GM18907 (cell line): ENCODE measurements at regions not wholly inside any gene's neighbourhood (a gene's known extent, or its start where the extent isn't known, plus 50 kb on each side); places are given as distances from the start of the nearest gene placed in this dataset.
A peak's percentile ranks its signal among the peaks of the same experiment; 100 is the strongest.
"Not testable (repeated sequence)": the region's sequence is repeated elsewhere in the genome, so short reads cannot be mapped to it uniquely, and the experiment has no call there.

ENCODE experiments used
- ATAC-seq: cut with Tn5 transposase; IDR thresholded peaks from one replicate; pipeline ENCODE4 v1.9.1; 2021; ENCODE audit warnings: mild to moderate bottlenecking, moderate library complexity; ENCODE audit not compliant: unreplicated experiment

DNA sequence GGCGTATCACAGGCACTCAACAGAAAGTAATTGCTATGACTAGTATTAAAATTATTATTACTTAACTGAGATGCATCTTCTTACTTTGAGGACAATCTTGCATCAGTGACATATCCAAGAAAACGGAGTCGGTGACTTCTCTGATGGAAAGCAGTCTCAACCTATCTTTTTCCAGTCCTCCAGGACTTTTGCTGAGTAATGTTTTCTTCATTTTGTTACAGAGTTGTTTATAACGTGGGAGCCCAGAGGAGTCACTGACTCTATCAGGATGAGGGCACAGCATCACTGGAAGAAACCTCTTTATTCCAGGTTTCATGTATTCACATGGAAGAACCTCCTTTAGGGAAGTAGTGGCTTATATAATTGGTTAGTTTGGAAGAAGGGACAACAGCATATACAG is 51.5 kb upstream of the MELK start:
- no peak for ATAC-seq

DNA sequence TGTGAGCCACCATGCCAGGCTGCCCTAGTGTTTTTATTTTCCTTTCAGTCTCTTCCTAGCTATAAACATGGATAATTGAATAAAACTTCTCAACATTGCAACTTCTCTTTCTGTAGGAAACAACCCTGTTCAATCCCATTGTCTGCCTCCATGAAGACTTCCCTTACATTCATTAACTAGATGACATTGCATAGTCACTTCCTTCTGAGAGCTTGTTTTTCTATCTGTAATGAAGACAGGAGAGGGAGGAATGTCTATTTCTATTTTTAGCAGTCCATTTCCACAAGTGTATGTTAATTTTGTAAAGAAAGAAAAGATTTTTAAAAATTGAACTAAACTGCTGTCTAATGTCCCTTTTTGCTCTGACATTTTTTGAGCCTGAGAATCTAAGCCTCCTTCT is 55.6 kb upstream of the MELK start:
- ATAC-seq, result no peak

DNA sequence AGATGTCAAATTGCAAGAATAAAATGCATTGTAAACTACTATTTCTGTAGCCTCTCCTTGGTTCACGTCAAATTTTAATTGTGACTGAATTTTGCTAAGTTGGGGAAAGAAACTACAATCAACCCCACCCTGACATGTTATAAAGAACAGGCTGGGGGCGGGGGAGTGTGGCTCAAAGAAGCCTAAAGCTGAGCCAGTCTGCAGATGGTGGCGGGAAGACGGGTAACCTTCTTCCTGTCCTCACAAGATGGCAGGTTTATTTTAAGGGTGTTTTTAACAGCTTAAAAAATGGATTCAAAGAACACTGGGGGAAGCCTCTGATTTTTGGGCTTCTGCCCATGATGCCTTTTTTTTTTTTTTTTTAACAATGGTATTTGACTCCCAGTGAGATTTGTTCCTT is 68.5 kb upstream of the MELK start:
- ATAC-seq, result no peak

DNA sequence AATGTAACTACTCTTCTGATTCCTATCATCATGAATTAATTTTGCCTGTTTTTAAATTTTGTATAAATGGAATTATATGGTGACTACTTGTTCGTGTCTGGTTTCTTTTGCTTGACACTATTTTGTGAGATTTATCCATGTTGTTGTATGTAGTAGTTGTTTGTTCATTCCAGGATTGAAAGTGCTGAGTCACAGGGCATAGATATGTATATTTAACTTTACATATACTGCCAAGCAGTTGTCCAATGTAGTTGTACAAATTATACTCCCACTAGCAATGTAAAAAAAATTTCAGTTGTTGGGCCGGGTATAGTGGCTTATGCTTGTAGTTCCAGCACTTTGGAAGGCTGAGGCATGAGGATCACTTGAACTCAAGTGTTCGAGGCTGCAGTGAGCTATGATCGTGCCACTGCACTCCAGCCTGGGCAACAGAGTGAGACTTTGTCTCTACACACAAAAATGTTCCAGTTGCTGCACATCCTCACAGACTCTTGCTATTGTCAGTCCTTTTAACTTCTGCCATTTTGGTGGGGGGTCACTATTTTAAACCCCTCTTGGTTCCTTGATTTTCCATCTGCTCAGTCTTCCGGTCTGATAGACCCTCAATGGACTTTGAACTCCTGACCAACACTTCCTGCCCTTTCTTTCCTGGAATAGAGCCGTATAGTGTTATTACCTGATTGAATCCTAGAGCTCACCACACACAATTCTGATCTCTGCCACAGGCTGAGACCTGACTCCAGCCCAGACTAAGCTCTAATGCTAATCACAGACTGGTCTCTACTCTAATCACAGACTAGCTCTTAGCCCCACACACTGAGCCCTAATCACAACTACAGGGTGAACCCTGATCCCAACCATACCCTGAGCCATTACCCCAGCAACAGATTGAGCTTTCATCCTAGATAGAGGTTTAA is 69.3 kb upstream of the MELK start:
- ATAC-seq, result no peak

DNA sequence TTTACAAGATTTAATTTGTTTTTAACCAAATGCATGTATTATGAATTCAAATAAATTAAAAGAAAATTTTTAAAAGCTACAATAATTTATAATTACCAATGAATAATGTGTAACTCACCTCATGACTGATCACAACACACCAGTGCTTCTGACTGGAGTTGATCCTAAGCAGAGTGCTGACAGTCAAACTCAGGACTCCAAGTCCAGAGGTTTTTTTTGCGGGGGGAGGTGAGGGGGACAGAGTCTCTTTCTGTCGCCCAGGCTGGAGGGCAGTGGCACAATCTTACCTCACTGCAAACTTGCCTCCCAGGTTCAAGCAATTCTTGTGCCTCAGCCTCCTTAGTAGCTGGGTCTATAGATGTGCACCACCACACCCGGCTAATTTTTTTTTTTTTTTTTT is 71.0 kb upstream of the MELK start:
- ATAC-seq, result no peak

DNA sequence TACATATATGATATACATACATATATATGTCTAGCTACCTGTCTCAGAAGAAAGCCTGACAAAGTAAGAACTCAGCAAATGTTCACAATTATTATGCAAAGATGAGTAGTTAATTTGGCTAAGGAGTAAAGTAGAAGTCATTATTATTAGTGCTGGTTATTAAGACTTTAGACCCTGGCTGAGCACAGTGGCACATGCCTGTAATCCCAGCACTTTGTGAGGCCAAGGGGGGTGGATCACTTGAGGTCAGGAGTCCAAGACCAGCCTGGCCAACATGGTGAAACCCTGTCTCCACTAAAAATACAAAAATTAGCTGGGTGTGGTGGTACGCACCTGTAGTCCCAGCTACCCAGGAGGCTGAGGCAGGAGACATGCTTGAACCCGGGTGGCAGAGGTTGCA is 71.8 kb upstream of the MELK start:
- not testable (repeated sequence) for ATAC-seq

DNA sequence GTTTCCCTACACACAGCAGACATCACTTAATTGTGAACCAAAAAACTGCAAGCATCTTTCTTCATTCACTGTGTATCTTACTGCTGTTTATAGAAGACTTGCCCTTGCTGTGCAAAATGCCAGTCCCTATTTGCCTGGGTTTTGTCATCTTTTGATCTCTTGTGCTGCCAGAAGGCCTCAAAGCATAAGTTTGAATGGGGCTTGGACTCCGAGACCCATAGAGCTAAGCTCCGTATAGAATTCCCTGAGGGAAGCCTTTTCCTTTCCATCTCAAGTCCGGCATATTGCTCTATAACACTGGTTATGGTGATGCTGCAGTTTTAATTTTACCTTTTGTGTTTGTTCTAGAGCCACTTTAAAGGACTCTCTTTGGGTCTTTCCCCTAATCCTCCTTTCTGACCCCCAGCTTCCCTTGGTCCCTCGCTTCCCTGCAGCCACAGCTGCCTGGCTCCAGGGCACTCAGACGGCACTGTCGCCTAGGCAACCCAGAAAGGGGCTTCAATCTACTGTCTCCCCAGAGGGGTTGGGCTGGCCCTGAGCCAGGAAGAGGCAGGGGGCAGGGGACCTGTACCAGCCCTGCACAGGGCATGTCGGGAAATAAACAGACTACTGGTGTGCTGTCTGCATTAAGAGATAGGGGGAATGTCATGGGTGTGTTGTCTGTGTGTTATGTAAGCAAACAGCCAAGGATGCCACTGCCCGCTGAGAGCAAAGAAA is 73.4 kb upstream of the MELK start:
- ATAC-seq, result no peak

DNA sequence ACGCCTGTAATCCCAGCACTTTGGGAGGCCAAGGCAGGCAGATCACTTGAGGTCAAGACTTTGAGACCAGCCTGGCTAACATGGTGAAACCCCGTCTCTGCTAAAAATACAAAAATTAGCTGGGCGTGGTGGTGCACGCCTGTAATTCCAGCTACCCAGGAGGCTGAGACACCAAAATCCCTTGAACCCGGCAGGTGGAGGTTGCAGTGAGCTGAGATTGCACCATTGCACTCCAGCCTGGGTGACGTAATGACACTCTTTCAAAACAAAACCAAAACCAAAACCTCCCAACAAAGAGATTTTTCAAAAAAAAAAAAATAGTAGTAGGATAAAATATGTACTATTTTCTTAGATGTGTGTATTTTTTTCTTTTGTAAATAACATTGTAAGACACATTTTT is 79.1 kb upstream of the MELK start:
- ATAC-seq, result not testable (repeated sequence)

DNA sequence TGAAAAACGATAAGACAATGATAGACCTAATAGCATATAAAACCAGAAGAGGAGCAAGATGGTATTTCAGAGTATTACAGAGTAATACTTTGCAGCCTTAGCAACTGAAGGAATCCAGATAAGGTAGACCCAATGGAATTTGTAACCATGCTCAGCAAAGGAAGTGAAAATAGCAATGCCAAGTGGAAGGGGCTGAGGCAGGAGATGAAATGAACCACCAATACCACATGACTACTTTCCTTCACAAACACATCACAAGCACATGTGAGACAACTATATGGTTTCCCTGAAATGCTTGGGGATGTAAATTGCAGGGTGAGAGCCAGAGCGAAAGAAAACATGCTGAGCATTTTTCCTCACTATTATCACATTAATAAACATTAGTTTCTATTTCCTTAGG is 79.8 kb upstream of the MELK start:
- ATAC-seq, result no peak

DNA sequence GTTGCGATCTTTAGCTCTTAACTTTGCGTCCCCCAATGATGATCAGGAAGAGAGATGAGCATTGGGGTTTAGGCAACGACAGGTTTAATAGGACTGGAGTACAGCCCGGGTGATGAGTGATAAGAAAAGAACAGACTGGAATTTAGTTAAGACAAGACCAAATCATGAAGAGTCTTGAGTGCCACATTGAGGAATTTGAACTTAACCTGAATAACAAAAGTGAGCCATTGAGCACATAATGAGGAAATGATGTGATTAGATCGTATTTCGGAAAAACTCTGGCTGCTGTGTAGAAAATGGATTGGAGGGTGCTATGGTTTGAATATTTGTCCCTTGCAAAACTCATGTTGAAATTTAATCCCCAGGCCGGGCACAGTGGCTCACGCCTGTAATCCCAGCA is 83.2 kb upstream of the MELK start:
- no peak for ATAC-seq

DNA sequence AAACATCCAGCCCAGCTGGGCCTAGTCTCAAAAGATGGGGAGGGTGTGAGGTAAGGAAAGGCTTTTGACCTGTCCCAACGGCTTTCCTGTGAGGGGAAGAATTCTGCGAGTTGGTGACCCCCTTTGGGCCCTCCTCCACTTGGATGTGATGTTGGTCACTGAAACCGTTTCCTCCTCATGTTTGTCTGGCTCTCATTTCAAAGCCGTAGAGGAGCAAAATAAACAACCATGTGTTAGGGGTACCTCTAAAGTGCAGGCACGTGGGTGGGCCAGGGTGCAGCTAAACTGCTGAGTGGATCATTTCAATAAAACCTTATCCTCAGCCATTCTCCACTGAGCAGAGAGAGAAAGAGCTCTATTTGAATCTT is 84.3 kb upstream of the MELK start:
- ATAC-seq, result no peak

DNA sequence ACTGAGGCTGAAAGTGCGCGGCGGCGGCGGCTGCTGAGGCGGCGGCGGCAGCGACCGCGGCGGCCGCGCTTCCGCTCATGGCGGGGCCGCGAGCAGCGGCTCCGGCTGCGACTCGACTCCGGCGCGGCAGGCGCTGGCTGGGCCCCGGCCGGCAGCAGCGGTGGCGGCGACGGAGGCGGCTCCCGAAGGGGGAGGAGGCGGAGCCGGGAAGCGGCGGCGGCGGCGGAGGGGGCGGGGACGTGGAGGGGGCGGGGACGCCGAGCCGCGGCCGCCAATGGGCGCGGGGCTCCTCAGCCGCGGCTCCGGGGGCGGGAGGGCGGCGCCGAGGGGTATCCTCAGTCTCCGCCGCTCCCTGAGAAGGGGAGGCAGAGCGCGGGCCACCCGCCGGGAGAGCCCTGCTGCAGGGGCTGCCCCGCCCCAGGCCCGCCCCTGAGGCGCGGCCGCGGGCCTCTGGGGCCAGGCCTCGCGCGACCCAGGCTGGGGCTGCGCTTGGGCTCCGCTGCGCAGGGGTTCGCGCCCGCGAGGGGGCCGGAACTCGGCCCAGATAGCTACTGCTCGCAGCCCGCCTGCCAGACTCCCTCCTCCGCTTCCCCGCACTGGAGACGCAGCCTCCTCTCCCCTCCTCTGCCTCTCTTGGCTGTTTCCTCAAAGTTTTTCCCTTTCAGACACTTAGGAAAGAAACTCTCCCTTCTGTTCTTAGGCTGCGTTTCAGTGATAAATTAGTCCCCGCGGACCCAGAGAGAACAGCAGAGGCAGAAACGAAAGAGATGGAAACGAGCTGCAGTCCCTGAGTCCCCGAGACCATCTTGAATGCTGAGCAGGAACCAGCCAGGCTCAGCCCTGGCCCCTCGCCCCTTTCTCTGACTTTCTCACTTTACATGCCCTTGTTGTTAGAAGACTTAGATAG is 85.0 kb upstream of the MELK start:
- peak; percentile 83 for ATAC-seq

DNA sequence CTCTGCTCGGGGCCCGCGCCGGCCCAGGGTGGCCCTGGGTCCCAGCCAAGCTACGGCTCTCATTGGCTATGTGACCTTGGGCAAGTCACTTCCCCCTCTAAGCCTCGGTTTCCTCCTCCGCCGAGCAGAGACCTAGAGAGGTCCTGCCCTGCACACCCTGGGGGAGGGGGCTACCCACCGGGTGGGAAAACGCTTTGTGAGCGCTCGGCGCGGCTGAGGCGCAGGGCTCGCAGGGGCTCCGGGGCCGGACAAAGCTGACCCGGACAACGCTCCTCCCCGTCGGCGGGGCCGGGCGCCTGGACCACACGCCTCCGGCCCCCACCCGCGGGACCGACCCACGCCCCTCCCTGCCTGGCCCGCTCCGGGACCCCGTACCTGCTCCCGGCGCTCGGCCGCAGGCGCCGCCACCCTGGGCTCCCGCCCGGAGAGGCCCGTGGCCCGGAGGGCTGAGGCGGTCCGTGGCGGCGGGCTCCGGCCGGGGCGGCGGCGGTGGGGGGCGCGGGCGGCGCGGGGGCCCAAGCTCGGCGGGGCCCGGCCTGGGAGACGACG is 85.7 kb upstream of the MELK start:
- ATAC-seq, result peak; percentile 53

DNA sequence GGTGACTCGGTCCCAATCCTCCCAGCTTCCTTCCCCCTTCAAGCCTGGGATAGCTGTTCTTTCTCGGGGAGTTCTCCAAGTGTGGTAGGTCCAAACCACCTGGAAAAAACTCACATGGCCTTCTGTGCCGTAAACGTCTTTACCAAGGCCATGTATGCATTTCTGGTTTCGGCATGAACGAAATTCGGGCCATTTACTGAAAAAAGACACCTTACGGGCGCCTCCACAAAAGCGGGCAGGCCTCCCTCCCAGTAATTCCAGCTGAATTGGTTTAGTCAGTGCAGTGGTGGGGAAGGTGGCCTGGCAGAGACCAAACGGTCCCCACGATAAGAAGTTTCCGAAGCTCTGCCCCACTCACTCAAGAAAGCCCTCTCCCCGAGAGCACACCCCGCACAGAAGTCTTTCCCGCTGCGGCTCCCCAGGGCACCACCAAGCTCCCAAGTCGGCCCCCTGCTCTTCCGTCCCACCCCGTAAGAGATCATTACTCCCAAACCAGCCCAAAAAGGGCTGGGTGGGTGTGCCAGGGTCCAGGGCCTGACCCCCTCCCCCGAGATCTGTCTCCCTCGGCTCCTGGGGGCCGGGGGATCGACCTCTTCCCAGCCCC is 86.3 kb upstream of the MELK start:
- peak; percentile 7 for ATAC-seq

DNA sequence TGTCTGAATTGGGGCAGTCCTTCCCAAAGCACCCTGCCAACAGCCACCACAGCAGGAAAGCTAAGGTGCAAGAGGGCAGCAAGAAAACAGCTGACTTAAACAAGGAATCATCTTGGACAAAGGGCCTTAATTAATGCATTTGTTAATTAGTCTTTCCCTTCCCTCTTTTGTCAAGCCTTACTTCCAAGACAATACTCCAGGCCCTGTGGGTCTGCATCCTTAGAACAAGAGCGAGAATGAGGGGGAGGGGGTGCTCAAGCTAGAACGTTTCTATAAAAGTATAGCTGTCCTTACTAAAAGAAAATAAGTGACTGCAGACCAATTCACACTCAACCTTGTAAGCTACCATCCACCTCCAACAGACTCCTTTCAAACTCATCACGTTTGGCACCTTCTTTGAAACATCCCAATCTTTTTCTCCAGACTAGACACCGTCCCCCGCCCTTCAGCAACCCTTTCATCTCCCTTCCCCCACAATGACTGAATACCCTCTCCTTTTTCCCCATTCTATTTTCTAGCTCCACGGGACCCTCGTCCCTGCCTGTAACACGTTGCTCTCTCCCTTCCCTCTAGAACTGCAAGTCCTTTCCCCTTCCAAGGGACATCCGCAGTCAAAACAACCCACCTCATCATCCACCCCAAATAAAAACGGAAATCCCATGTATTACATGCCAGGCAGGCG is 85.7 kb upstream of the RNF38 start:
- ATAC-seq, result no peak

DNA sequence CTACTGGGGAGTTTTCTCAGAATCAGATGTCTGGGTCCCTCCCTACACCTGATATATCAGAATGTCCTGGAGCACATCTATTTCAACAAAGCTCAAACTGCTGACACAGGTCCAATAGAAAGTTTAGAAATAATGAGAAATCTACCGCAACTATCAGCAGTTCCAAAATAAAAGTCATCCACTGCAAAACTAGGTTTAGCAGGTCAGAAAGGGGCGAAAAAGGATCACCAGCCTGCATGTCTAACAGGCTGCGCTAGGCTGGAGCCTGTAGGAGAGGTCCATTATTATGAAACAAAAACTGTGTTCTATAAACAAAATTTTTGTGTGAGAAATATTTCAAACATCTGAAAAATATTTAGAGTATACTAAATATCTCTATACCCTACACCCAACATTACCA is 84.1 kb upstream of the RNF38 start:
- ATAC-seq, result no peak

DNA sequence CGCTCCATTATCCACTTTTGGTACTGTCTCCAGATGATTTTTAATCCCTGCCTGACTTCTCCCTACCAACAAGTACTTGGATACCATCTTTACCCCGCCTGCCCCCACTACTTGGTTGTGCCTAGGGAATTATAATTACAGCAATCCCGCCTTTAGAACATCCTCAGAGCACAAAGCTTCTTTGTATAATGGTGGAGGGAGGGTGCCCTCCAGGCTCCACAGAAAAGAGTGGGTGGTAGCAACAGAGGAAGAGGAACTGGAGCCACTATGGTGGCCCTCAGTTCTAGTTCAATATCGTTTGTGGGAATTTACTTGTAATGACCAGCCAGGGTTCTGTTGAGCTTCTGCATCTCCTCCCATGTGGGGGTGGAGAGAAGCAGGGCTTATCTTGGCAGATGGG is 79.0 kb upstream of the RNF38 start:
- no peak for ATAC-seq

DNA sequence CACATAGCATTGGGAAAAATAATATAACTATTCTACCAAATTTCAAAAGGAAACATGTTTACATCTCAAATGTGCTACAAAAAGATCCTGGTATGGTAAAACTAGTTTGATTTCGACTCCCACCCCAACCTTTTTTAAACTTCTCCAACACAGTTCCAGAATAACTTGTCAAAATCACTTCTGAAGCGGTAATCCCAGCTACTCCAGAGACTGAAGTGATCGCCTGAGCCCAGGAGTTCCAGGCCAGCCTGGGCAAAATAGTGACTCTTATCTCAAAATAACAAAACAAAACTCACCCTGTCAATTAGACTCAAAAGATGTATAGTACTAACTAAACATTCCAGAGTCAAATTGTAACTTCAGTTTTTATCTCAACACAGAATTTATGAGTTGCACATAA is 71.3 kb upstream of the RNF38 start:
- no peak for ATAC-seq

DNA sequence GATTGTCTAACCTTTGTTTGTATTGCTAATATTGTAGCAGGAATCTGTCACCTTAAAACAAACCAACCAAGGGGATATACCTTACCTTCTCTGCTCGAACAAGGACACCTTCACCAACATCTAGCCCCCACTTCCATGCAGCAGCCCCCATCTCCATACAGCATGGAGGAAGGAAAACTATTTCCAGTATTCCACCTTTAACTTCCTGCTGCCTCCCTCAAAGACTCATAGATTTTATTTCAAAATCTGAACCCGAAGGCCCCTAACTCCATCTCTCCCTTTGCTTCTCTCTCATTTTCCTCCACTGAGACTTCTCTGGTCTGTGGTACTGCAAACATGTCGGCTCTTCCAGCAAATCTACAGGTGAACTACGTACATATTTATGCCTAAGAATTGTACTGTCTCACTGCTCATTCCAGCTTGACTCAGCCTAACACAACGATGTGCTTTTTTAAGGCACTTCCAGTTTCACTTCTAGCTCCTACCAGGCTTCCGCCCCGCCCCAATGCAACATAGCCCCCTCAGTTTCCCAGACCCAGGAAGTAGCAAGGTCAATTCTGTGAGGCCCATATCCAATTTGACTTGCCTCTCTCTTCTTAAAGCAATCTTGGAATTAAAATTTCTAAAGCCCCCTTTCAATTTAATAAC is 70.7 kb upstream of the RNF38 start:
- peak; percentile 81 for ATAC-seq

DNA sequence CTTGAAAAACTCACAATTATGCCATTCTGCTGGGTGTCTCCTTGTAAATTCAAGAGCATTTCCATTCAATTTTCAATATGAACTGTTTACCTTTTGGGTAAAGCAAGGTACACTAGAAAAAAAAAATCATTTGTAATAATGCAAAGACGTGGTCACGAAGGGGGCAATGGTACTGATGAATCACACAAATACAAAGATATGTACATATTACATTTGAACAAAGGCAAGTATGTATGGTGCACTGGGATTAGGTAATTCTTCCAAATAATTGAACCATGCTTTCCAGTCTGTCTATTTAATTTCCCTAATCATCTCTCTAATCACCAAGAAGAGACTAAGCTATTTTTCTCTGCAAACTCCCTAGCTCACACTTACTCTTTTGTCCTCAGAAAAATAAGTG is 63.4 kb upstream of the RNF38 start:
- ATAC-seq, result no peak
